ENCODE measurements at regions not wholly inside any gene's neighbourhood (a gene's known extent, or its start where the extent isn't known, plus 50 kb on each side); places are given as distances from the start of the nearest gene placed in this dataset.
A peak's percentile ranks its signal among the peaks of the same experiment; 100 is the strongest.

DNA sequence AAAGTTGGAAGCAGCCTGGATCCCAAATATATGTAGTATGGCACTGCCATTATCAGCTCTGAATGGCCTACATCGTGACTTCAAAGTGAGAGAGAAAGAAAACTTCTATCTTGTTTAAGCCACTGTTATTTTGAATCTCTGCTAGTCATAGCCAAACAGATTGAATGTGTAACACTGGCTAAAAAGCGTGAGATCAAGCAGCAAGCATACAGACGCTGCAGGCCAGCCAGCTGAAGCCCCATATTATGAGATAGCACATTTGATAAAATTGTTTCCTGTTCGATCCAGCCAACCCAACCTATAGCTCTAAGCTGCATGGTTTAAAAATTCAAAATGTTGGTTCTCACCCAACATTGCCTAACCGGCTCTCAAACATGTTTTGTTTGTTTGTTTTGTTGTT, 95.0 kb downstream of the DUSP6 start:
- DNase-seq (ENCODE audit: low read depth, low spot score) = no peak

DNA sequence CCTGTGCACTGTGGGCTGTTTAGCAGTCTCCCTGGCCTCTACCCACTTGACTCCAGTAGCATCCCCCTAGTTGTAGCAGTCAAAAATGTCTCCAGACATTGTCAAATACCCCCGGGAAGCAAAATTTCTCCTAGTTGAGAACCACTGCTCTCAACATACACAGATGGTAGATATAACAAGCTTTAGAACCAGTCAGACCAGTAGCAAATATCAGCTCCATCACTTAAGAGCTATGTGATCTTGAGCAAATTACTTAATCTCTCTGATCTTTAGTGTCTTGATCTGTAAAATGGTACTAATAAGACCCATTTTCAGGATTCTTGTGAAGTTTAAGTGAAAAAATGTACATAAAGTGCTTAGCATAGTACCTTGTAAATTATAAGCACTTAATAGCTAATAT, 96.2 kb downstream of the DUSP6 start:
- DNase-seq (ENCODE audit: low read depth, low spot score) = no peak

DNA sequence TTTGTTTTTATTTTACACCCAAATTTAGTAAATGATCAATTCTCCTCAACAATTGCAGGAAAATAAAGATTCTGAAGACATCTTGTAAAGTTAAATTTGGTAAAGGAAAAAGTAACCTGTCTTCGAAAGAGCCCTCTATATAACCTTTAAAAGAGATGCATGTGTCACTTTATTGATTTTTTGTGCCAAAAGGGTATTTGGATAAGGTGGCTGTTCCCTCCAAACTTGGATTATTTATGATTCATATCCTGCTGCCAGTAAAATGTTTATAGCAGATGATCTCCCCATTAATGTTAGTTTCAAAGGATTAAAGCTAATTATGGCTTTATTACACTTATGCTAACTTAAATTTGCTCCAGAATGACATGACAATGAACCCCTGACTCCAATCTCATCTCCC, 98.8 kb downstream of the DUSP6 start:
- DNase-seq (ENCODE audit: low read depth, low spot score) = no peak

DNA sequence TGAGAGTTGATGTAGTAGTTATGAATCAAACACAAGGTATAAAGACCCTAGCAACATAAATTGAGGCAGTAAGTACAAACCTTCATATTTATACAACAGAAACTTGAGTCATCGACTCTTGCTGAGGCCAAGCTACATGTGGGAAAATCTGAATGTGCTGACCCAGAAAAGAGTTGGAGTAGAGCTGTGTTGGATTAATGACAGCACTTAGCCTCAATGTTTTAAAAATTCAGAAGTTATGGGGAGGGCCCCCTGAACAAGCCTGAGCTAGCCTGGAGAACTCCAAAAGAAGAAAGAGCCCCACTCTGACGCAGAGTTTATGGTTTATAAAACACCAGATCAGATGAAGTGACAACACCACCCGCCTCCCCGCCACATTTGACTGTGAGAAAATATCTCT, 100.0 kb downstream of the DUSP6 start:
- no peak for DNase-seq (ENCODE audit: low read depth, low spot score)

DNA sequence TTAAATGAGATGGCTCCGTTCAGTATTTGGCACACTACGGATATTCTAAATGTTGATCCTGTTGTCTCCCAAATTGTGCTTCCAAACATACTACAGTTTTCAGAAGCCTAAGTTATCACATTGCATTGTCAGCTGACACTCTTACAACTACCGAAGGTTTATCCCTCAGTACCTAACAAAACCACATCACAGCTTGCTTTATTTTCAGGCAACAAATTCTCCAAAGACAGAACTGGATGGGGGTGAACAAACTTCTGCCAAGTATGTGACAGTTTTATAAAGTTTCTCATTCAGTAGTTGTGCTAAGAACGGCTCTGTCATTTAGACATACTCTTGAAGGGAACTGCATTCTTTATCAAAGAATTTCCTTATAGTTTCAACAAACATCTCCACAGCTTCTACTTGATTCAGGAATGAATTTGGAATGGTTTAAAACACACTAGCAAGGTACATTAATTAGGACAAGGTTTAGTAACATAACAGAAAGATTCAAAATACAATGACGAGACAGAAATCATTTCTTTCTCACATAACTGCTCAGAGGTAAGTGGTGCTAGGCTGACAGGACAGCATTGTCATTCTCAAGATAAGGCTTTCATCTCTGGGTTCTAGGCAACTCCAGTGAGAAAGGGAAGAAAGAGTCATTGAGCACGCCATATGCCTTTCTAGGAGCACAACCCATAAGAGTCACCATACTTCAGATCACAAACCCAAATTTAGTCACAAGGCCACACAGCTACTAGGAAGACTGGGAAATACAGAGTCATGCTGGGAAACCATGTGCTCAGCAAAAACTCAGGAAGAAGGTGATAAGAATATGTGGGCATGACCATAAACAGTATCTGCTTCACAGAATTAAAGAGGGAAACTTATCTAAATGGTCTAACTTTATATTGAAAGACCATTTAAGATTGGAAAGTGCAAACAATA, 100.7 kb downstream of the DUSP6 start:
- DNase-seq (ENCODE audit: low read depth, low spot score) = no peak

DNA sequence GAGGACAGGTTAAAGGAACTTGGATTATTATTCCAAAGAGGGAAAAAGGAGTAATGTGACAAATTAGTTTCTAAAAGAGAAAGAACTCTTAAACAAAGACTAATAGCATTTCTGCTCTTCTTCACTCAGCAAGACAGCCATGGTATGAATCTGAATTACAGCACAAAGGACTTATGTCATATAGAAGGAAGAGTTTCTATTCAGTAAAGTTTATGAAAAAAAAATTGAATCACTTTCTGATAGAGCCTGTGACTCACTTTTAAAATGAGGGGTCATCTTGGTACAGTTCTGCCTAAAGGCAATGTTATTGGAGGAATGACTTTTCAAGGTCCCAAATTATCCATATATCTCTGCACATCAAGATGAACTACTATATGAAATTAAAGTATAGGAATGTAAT, 101.7 kb downstream of the DUSP6 start:
- no peak for DNase-seq (ENCODE audit: low read depth, low spot score)

DNA sequence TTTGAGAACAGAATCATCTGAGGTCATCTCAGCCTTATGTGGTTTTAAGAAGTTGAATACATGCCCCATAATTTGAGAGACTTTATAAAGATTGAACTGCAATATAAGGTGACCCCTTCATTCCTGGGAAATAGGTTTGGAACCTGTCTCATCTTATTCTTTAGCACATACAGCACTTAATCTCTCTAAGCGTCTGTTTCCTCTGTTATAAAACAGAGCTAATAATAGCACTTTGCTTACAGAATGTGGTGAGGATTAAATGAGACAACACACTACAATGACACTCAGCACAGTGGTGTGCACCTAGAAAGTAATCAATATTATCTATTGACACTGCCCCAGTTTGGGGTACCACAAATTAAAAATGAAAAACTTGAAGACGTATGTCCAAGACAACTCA, 102.1 kb downstream of the DUSP6 start:
- DNase-seq (ENCODE audit: low read depth, low spot score) = no peak

DNA sequence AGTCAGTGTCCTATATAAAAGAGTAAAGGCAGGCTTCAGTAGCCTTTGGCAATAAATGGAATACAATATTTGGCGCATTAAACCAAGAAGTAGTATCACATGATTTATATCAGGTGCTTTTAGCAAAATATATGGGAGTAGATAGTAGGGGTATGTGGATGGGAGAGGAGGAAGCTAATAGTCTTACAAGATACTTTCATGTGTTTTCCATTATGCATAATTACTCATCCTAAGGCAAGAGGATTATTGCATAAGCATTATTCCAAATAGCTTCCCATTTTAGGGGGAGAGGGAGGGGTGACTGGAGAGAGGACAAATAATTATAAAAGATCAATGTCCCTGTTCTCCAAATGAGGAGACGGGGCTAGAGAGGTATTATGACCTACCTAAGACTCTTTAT, 104.3 kb downstream of the DUSP6 start:
- no peak for DNase-seq (ENCODE audit: low read depth, low spot score)

DNA sequence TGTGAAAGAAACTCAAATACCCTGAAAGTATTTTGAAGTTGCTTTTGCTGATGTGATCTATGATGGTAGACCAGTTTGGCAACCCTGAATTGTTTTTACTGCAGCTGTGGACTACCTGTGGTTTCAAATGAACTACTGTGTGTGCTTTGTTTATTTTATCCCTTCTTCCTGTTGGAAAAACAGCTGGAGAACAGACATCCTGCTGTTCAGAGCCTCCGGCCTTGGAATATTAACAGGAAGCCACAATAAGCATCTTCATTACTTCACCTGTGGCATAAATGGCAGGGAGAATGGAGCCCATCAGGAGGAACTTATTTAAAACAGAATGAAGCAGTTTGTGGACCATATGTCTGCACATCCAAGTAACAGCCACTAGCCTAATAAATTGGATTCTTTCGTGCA, 104.8 kb downstream of the DUSP6 start:
- DNase-seq (ENCODE audit: low read depth, low spot score) = no peak

DNA sequence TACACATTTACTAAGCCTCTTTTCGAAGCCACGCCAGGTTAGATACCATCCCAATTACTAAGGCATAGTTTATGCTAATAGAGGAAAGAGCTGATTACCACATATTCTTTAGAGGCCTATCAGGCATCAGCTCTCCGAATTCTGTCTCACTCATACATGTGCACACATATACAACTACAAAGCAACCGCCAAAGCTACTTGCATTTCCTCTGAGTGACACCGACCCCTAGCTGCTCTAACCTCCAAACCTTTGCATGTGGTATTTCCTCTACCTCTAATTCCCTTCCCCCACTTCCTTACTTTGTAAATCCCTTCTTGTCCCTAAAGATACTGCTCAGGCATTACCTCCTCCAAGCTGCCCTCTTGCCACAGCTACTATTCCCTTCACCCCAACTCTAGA, 107.2 kb downstream of the DUSP6 start:
- no peak for DNase-seq (ENCODE audit: low read depth, low spot score)

DNA sequence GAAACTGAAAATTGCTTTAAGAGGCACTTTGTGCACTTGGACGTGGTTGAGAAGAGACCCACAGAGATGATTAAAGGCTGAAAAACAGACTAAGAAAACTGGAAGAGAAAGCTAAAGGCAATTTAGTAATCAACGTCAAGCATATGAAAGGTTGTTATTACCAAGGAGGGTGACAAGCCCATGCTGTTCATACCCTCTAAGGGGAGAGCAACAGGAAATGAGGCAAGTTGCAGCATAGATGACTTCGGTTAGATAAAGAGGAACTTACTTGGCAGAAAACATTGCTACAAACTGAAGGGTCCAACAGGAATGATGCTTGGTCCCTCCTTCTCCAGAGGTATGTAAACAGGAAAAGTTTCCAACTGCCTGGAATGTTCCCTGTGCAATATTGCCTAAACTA, 107.8 kb downstream of the DUSP6 start:
- DNase-seq (ENCODE audit: low read depth, low spot score) = no peak

DNA sequence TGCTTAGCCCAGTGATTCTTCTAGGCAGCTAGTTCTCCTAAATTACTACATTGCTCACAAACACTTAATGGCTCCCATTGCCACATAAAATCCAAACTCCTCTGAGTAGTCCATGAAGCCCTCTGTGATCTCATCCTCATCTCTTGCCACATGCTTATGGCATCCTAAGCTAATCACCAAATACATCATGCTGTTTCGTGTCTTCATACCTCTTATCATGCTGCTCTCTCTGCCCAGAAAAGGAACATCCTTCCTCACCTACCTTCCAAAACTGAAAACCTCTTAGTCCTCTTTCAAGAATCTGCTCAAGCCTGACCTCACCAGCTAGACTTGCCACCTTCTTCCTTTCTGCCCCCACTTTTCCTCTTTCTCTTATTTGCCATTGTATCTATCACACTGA, 108.5 kb downstream of the DUSP6 start:
- no peak for DNase-seq (ENCODE audit: low read depth, low spot score)

DNA sequence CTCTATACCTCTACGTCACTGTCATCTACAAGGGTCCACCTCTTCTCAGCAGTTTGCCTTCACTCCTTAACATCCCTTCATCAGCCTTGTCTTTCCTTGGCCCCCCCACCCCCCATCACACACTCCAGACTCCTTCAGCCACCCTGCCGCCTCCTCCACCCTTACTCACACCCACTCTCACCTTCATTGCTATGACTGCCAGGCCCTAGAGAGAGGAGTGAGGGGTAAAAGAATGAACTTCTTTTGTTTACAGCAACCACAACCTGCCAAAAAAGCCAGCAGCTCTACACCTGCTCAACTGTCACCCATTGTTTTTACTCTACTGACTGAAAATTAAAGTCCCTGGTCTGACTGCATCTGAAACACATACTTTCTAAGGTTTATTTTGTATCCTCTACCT, 112.8 kb downstream of the DUSP6 start:
- no peak for DNase-seq (ENCODE audit: low read depth, low spot score)

DNA sequence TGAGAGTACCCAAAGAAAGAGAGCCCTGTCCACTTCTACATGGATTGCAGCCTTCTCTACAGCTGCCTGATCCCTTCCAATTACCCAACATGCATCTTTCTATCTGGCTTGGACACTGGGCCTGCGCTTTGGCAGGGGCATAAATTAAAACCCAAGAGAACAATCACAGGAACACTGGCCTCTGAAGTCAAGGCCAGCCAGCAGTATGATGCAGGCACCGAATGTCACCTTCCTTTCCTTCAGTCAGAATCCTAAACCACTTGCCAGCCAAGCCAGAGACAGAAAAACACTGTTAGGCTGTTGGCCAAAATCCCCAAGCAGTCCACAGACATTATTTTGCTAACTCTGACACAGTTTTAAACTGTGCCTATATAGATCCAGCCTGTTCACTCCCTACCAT, 113.7 kb downstream of the DUSP6 start:
- peak; percentile 78 for DNase-seq (ENCODE audit: low read depth, low spot score)

DNA sequence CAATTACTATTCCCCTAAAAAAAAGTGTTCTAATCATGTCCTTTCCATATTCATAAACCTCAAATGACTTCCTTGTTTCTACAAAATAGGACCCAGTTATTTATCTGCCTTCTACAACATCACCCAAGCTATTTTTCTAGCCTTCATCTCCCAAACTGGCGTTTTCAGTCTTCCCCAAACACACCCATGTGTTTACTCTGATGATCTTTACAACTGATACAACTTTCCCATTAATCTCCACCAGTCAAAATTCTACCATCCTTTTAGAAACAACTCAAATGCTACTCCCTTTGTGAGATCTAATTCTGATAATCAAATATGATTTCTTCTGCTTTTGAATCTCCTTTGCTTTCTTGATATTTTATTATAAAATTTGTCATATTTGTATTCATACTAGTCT, 114.5 kb downstream of the DUSP6 start:
- DNase-seq (ENCODE audit: low read depth, low spot score) = no peak

DNA sequence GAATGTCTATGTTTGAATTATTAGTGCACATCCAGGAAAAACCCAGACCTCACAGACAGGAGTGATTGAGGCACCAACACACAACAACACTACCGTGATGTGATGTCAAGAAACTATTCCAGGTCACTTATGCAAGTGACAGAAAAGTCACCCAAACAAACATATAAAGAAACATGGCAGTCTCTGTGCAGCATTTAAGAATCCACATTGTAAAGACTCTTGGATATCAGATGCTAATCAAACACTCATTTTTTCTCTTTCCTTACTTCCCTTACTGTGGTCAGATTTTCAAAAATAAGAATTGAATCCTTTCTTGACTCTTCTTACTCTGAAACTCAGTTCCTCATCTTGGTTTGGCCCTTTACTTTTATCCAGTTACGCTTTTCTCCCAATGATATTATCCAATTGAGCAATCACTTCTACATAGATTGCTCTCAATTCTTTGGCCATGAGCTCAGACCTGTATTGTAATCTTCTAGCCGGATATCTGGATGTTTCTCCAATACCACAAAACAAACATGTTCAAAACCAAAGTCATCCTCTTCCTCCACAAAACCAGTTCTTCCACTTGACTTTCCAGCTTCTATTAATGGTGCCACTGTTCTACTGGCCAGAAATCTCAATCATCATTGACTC, 115.4 kb downstream of the DUSP6 start:
- no peak for DNase-seq (ENCODE audit: low read depth, low spot score)

DNA sequence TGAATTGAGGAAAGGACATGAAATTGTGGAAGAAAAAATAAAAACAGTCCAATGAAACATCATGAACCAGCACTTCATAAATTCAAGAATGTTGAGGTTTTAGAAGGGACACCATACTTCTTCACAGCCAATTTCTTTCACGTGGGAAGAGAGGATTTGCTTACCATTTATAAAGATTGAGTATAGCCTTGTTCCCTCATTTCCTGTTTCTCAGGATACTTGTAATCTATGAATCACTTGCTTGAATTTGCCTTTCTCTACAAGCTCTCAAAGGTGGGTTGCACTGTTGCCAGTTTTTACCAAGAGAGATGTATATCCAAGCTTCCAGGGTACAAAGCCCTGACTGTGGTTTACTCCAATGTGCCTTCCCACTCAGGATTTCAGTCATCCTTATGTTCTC, 116.1 kb downstream of the DUSP6 start:
- peak; percentile 57 for DNase-seq (ENCODE audit: low read depth, low spot score)

DNA sequence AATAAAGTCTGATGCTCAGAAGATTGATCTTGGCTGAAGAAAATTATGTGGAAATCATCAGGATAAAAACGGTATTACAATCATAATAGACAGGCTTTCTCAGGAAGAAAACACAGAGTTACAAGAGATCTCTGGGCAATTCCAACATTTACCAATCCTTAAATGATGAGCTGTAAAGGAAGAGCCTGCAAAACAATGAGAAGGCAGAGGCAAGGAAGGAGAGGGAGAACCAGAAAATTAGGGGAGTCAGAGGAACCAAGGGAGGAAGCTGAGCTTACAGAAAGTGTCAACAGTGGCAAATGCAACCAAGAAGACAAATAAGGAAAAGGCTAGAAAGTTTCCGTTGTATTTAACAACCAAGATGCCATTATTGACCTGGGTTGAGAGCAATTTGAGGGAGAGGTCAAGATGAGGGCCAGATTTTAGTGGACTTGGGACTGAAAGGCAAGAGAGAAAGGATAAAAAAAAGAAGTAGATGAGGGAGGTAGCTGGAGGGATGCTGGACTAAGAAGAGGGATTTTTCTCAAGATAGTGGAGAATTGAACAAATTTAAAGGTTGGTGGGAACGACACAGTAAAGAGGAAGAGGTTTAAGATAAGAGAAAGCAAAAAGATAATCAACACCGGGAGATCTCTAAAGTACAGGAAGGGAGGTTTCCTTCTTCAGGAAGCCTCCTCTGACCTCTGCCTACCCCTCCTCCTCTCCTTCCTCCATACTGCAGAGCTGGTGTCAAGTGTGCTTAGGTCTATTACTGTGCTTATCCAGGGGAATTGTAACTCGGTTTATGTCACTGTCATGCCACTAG, 116.9 kb downstream of the DUSP6 start:
- no peak for DNase-seq (ENCODE audit: low read depth, low spot score)

DNA sequence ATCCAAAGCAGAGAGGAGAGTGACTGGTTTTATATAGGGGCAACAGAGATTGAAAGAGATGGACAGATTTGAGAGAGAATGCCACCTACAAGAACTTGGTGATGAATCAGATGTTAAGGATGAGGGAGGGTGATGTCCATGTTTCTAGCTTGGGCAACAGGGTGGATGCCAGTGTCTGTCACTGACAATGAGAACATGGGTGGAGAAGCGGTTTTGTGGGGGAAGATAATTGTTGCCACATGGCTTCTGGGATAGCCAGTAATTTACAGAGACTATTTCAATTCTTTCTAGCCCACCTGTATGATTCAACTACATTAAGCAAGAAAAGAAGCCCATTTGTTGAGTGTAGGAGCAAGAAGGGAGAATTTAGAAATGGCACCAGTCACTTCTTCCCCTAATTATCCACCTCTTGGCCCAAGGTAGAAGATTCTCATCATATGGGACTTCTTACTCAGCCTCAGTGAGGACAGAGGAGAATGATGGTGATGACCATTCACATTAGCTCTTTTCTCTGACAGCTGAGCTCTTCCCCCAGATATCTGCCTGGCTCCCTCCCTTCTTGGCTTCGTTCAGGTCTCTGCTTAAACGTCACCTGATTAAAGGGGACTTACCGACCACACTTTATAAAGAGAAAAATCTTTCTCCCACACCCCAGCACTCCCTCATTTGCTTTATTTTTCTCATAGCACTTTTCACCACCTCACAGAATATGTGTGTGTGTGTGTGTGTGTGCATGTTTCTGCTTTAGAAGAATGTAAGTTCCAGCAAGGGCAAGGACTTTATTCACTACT, 117.8 kb downstream of the DUSP6 start:
- no peak for DNase-seq (ENCODE audit: low read depth, low spot score)

DNA sequence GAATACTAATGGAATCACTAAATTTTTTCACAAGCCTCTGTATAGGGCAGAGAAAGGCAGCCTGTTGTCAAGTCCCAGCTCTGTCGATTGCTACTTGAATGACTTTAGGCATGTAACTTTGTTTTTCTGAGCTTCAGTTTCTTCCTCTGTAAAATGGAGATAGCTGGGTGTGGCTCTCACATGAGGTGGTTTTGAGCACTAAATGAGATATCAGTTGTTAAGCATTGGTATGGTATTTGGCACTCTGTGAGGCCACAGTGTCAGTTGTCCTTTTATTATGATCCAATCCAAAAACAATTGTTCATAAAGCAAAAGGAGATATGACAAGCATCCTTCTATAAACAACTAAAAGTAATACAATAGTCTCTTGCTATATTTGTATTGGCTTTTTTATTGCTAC, 120.6 kb downstream of the DUSP6 start:
- DNase-seq (ENCODE audit: low read depth, low spot score) = no peak
